Heart right ventricle (tissue), 16 donors: ENCODE measurements at regions not wholly inside any gene's neighbourhood (a gene's known extent, or its start where the extent isn't known, plus 50 kb on each side); places are given as distances from the start of the nearest gene placed in this dataset.

Experiments used
- ATAC-seq, 8 donors: fragments of 200-7000 bp; cut with Tn5 transposase; one replicate each; pipeline ENCODE4 v1.9.1; 2020; ENCODE audit warnings: mild to moderate bottlenecking in 8 of 8, moderate library complexity in 8 of 8, moderate number of reproducible peaks in 1 of 8
- DNase-seq, 2 donors: peaks; one replicate each; pipeline ENCODE4 v3.0.0-alpha.2; 2020
- H3K27ac ChIP-seq, 10 donors: fragments of 200-600 bp; sonication (generic) in 2 of 10; one replicate each; pipeline versions ENCODE4 v1.5.0 to v1.8.0; 2020 to 2022; ENCODE audit warnings: mild to moderate bottlenecking in 3 of 10
- H3K27me3 ChIP-seq, 7 donors: fragments of 200-600 bp; one replicate each; pipeline ENCODE4 v1.8.0; 2021 to 2022; ENCODE audit warnings: mild to moderate bottlenecking in 2 of 7
- H3K36me3 ChIP-seq, 9 donors: fragments of 200-600 bp; sonication (generic) in 1 of 9; one replicate each; pipeline versions ENCODE4 v1.5.0 to v1.8.0; 2020 to 2022; ENCODE audit warnings: mild to moderate bottlenecking in 2 of 9
- H3K4me1 ChIP-seq, 9 donors: fragments of 200-600 bp; sonication (generic) in 1 of 9; one replicate each; pipeline versions ENCODE4 v1.5.0 to v1.8.0; 2020 to 2022; ENCODE audit warnings: mild to moderate bottlenecking in 4 of 9
- H3K4me3 ChIP-seq, 10 donors: fragments of 200-600 bp; sonication (generic) in 2 of 10; one replicate each; pipeline versions ENCODE4 v1.5.0 to v1.8.0; 2020 to 2022; ENCODE audit warnings: mild to moderate bottlenecking in 7 of 10, moderate library complexity in 2 of 10
- H3K9me3 ChIP-seq, 11 donors: fragments of 200-600 bp in 10 of 11; sonication (generic) in 2 of 11; one replicate each; pipeline versions ENCODE4 v1.5.0 to v1.8.0; 2013 to 2022; ENCODE audit warnings: mild to moderate bottlenecking in 2 of 11, control low read depth in 1 of 11, moderate library complexity in 1 of 11
- CTCF ChIP-seq, 9 donors: fragments of 200-600 bp; sonication (generic) in 2 of 9; IDR thresholded peaks; one replicate each; pipeline versions ENCODE4 v1.5.0 to v1.8.0; 2021 to 2022; ENCODE audit warnings: antibody characterized with exemption in 9 of 9, mild to moderate bottlenecking in 5 of 9, moderate library complexity in 1 of 9
- WGBS, 2 donors: extraction: QIAGEN DNeasy Blood & Tissue Kit; methylation state at CpG; one replicate each; pipeline ENCODE4 v1.1.7; 2013; ENCODE audit warnings: inconsistent platforms in 1 of 2; 5-methylcytosine and 5-hydroxymethylcytosine counted together
- intact Hi-C, 10 donors: fragments of 100-400 bp; cut with DNase I; formaldehyde crosslinking; loops; one replicate each; pipeline versions ENCODE4 v1.11.1 to v1.14.2; 2022
- donor health status: Arrhythmogenic right ventricular cardiomyopathy.
- donor health status: ischemic (EF 13 %, LVEDD 7.1; RV severe dilation, severe dysfunction).
- donor health status: healthy with polysubstance abuse.
- donor health status: DM: no; HTN: yes; CAD: no.
- donor health status: DM: no; HTN: no; CAD: no.
- donor health status: ischemic (EF 25% LVEDD 6.9; RV normal size, moderate dysfunction).
- donor health status: ischemic (EF 25% LVEDD 5.7; RV mildly dilated, moderate dysfunction).
- donor health status: healthy.
- donor health status: DM: yes; HTN: yes; CAD: no.
- donor health status: Ischemic cardiomyopathy.
- donor health status: ischemic (EF 35%, LVEDD 5.7; RV mildly dilated, moderate dysfunction).
- donor health status: nonischemic (EF 11% LVEDD 7.7; RV severe dilation, severe dysfunction).
- donor health status: DM: yes; HTN: yes; CAD: no.
- donor health status: PGD.
- donor health status: ischemic (EF 29% LVEDD 5.4; RV normal size, mild dysfunction).
- donor health status: nonischemic (EF 23%, LVEDD 6.1; RV moderate dilation, normal function).

GRCh38 chr10:59505926-59506325 lies 143.6 kb upstream of the FAM13C start:
- intact Hi-C loops: no loop called here
- no peak overlapping the region for H3K4me3 ChIP-seq
- no peak for DNase-seq
- no peaks in the 10 kb centered on the region for H3K9me3 ChIP-seq
- H3K36me3 ChIP-seq: no peaks in the 10 kb centered on the region
- peaks cover 0 to 3% (median 0%) of the 10 kb centered on the region in 7 donors for H3K27me3 ChIP-seq
- TF ChIP-seq CTCF (IDR thresholded peaks at IDR 0.05): no peak
- ATAC-seq: no peak
- H3K4me1 ChIP-seq: no peaks in the 10 kb centered on the region
- no peak overlapping the region for H3K27ac ChIP-seq
- WGBS, 2 donors: 70 to 71% methylated on average over 1 of the region's 1 CpG

DNA sequence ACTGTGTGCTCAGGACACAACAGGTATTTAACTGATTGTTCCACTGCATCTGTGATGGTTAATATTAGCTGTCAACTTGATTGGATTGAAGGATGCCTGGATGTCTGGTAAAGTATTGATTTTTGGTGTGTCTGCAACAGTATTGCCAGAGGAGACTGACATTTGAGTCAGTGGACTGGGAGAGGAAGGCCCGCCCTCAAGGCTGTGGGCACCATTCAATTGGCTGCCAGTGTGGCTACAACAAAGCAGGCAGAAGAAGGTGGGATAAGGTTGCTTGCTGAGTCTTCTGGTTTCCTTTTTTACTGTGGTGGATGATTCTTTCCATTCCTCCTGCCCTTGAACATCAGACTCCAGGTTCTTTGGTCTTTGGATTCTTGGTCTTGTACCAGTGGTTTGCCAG lies 137.1 kb upstream of the FAM13C start:
- no peak for TF ChIP-seq CTCF (IDR thresholded peaks at IDR 0.05)
- ATAC-seq (no peak), DNase-seq (no peak)
- Histone ChIP-seq H3K4me3 (no peak overlapping the region), H3K36me3 (no peaks in the 10 kb centered on the region), H3K9me3 (peaks cover 0 to 33% (median 16%) of the 10 kb centered on the region in 11 donors), H3K27me3 (no peaks in the 10 kb centered on the region), H3K4me1 (no peaks in the 10 kb centered on the region), H3K27ac (no peak overlapping the region)
- intact Hi-C loops: no loop called here
- 94 to 100% methylated on average over 1 of the region's 1 CpG for WGBS, 2 donors

- ATAC-seq (no peak), DNase-seq (no peak)
- Histone ChIP-seq H3K36me3 (no peaks in the 10 kb centered on the region), H3K27ac (no peak overlapping the region), H3K4me3 (no peak overlapping the region), H3K4me1 (no peaks in the 10 kb centered on the region), H3K9me3 (peaks cover 0 to 41% (median 17%) of the 10 kb centered on the region in 11 donors), H3K27me3 (no peaks in the 10 kb centered on the region)
- TF ChIP-seq CTCF (IDR thresholded peaks at IDR 0.05): no peak
- intact Hi-C loops: loop anchor here in 1 of 10 donors (5.0 kb wide), 1 partner anchor 1439 kb away; no protein-coding TSS in a partner anchor
- WGBS, 2 donors: 92 to 93% methylated on average over 3 of the region's 3 CpGs
Measured at GRCh38 chr10:59493017-59493416, 130.7 kb upstream of the FAM13C start.

DNA sequence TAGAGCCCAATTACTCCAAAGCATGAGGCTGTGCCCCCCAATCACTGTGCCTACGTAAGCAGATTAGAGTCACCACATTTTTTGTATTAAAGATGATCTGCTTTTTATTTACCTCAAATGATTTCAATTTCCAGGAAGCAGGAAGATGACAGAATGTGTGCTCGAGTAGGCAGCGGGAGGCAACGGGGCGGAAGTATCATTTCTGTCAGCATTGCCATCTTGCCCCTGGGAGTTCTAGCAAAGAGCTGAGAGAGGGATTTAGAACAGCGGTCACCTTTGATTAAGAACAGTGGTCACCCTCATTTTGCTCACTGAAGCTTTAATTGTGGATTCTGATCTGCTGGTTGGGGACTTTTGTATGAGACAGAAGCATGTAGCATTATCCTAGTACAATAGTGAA lies 117.1 kb upstream of the FAM13C start:
- 87 to 88% methylated on average over 6 of the region's 6 CpGs for WGBS, 2 donors
- intact Hi-C loops: no loop called here
- no peak for DNase-seq
- Histone ChIP-seq H3K4me3 (no peak overlapping the region), H3K4me1 (no peaks in the 10 kb centered on the region), H3K27ac (no peak overlapping the region), H3K27me3 (no peaks in the 10 kb centered on the region), H3K9me3 (peaks cover 0 to 4% (median 0%) of the 10 kb centered on the region in 11 donors), H3K36me3 (no peaks in the 10 kb centered on the region)
- ATAC-seq: no peak
- no peak for TF ChIP-seq CTCF (IDR thresholded peaks at IDR 0.05)
